OCI-LY1 (cell line): ENCODE measurements at regions not wholly inside any gene's neighbourhood (a gene's known extent, or its start where the extent isn't known, plus 50 kb on each side); places are given as distances from the start of the nearest gene placed in this dataset.

Experiments used
- H2AFZ ChIP-seq: fragments of 200-600 bp; sonication (generic), shearing (Covaris generic); 2 replicates; pipeline ENCODE4 v1.6.0; 2014; ENCODE audit warnings: antibody characterized with exemption, mild to moderate bottlenecking, low read length
- H3F3A ChIP-seq: fragments of 200-600 bp; sonication (generic), shearing (Covaris generic); 2 replicates; pipeline ENCODE4 v1.6.0; 2014; ENCODE audit warnings: mild to moderate bottlenecking, antibody characterized with exemption, low read length, moderate library complexity; ENCODE audit not compliant: insufficient read depth
- H3K27ac ChIP-seq: fragments of 200-600 bp; sonication (generic); 2 replicates; pipeline ENCODE4 v1.5.1; 2014; ENCODE audit warnings: low read length, mixed run types, mild to moderate bottlenecking, low read depth; ENCODE audit not compliant: poor library complexity, severe bottlenecking
- H3K27me3 ChIP-seq: fragments of 200-600 bp; sonication (generic); 2 replicates; pipeline ENCODE4 v1.6.0; 2014; ENCODE audit warnings: antibody characterized with exemption, mild to moderate bottlenecking, low read length, moderate library complexity; ENCODE audit not compliant: insufficient read depth
- H3K36me3 ChIP-seq: fragments of 200-600 bp; sonication (generic); 2 replicates; pipeline ENCODE4 v1.6.1; 2014; ENCODE audit warnings: mild to moderate bottlenecking, antibody characterized with exemption, low read length, moderate library complexity, mixed read lengths; ENCODE audit not compliant: insufficient read depth
- H3K4me1 ChIP-seq: fragments of 200-600 bp; sonication (generic); 2 replicates; pipeline ENCODE4 v1.5.1; 2014; ENCODE audit warnings: mild to moderate bottlenecking, low read length, moderate library complexity; ENCODE audit not compliant: insufficient read depth, severe bottlenecking
- H3K4me2 ChIP-seq: fragments of 200-600 bp; sonication (generic), shearing (Covaris generic); 2 replicates; pipeline ENCODE4 v1.6.1; 2014; ENCODE audit warnings: low read length
- H3K4me3 ChIP-seq: fragments of 200-600 bp; sonication (generic); 2 replicates; pipeline ENCODE4 v1.5.1; 2014; ENCODE audit warnings: low read length, low read depth, mild to moderate bottlenecking, mixed read lengths; ENCODE audit not compliant: poor library complexity, severe bottlenecking
- H3K79me2 ChIP-seq: fragments of 200-600 bp; shearing (Covaris generic); 2 replicates; pipeline ENCODE4 v1.6.1; 2016; ENCODE audit warnings: mixed run types, low read length, mixed read lengths; ENCODE audit not compliant: insufficient read depth
- H3K9ac ChIP-seq: fragments of 200-600 bp; sonication (generic), shearing (Covaris generic); 2 replicates; pipeline ENCODE4 v1.6.1; 2014; ENCODE audit warnings: mild to moderate bottlenecking, low read length, mixed read lengths
- H3K9me2 ChIP-seq: fragments of 200-600 bp; sonication (generic), shearing (Covaris generic); 2 replicates; pipeline ENCODE4 v1.6.1; 2014; ENCODE audit warnings: low read depth, mild to moderate bottlenecking, low read length, mixed read lengths
- H3K9me3 ChIP-seq: fragments of 200-600 bp; shearing (Covaris generic); 2 replicates; pipeline ENCODE4 v1.6.1; 2014; ENCODE audit warnings: low read length, mixed read lengths
- H4K20me1 ChIP-seq: fragments of 200-600 bp; sonication (generic), shearing (Covaris generic); 2 replicates; pipeline ENCODE4 v1.6.0; 2016; ENCODE audit warnings: mild to moderate bottlenecking, low read length; ENCODE audit not compliant: insufficient read depth
- EZH2 ChIP-seq: fragments of 200-600 bp; sonication (generic), shearing (Covaris generic); IDR thresholded peaks from 2 replicates; pipeline ENCODE4 v1.8.0; 2017; ENCODE audit warnings: borderline replicate concordance, mixed run types, mild to moderate bottlenecking, antibody characterized with exemption, low read length, moderate library complexity, mixed read lengths
- TF ChIP-seq, protein P1 (sequence below): fragments of 200-600 bp; sonication (generic), shearing (Covaris generic); IDR thresholded peaks from 2 replicates; pipeline ENCODE4 v1.5.1; 2017; ENCODE audit warnings: mild to moderate bottlenecking, antibody characterized with exemption, low read length, moderate library complexity, mixed read lengths

DNA sequence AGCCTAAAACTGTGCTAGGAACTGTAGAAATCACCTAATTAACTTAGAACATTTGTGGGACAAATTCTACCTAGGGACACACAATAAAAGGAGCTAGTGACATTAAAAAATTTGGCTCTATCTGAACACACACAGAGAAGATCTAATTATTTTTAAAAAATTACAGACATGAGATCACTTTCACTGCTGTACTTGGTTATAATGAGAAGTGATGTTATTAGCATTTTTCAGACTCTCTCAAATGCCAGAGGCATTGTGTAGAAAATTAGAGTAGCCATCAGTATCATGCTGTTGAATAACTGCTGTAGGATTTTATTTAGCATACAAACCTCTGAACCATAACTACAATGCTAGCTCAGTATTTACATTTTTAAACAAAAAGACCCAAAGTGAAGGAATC is 109.1 kb upstream of the ANK2 start:
- H3K79me2 ChIP-seq = no peaks in the 10 kb centered on the region
- H3K36me3 ChIP-seq = no peaks in the 10 kb centered on the region
- TF ChIP-seq, protein P1, sequence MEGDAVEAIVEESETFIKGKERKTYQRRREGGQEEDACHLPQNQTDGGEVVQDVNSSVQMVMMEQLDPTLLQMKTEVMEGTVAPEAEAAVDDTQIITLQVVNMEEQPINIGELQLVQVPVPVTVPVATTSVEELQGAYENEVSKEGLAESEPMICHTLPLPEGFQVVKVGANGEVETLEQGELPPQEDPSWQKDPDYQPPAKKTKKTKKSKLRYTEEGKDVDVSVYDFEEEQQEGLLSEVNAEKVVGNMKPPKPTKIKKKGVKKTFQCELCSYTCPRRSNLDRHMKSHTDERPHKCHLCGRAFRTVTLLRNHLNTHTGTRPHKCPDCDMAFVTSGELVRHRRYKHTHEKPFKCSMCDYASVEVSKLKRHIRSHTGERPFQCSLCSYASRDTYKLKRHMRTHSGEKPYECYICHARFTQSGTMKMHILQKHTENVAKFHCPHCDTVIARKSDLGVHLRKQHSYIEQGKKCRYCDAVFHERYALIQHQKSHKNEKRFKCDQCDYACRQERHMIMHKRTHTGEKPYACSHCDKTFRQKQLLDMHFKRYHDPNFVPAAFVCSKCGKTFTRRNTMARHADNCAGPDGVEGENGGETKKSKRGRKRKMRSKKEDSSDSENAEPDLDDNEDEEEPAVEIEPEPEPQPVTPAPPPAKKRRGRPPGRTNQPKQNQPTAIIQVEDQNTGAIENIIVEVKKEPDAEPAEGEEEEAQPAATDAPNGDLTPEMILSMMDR = no peak
- no peak for TF ChIP-seq EZH2
- no peak overlapping the region for H3K27ac ChIP-seq
- no peak overlapping the region for H3K9ac ChIP-seq
- H3F3A ChIP-seq = no peaks in the 10 kb centered on the region
- no peaks in the 10 kb centered on the region for H3K9me3 ChIP-seq
- H3K4me2 ChIP-seq = no peak overlapping the region
- H4K20me1 ChIP-seq = no peaks in the 10 kb centered on the region
- H3K4me1 ChIP-seq = no peaks in the 10 kb centered on the region
- H3K4me3 ChIP-seq = no peak overlapping the region
- H3K27me3 ChIP-seq = peaks cover 3% of the 10 kb centered on the region; the same call in 1 of the 2 replicates
- no peak overlapping the region for H2AFZ ChIP-seq
- H3K9me2 ChIP-seq = no peaks in the 10 kb centered on the region

DNA sequence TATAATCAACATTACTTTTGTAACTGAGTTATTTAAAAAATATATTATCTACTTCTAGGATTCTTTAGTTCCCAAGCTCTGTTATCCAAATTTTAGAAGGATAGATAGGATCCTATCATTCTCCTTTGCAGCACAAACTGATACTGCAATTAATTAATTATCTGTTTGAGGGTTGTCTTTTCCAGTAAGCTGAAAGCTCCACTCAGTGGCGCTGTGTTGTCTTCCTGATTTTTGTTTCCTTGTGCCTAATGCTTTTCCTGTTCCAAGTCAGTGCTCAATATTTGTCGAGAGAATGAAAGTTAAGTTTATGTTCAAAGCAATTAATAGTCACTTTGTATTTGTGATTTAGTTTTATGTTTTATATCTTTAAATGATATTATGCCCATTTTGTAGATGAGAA is 107.4 kb upstream of the ANK2 start:
- Histone ChIP-seq H3K36me3 (no peaks in the 10 kb centered on the region), H3K9me2 (no peaks in the 10 kb centered on the region), H4K20me1 (no peaks in the 10 kb centered on the region), H3K4me3 (no peak overlapping the region), H3K27me3 (peaks cover 3% of the 10 kb centered on the region; the same call in 1 of the 2 replicates), H3K9ac (no peak overlapping the region), H3K4me2 (no peak overlapping the region), H3K9me3 (no peaks in the 10 kb centered on the region), H2AFZ (no peak overlapping the region), H3K79me2 (no peaks in the 10 kb centered on the region), H3K27ac (no peak overlapping the region), H3F3A (no peaks in the 10 kb centered on the region), H3K4me1 (no peaks in the 10 kb centered on the region)
- TF ChIP-seq, protein P1 = no peak
- no peak for TF ChIP-seq EZH2

DNA sequence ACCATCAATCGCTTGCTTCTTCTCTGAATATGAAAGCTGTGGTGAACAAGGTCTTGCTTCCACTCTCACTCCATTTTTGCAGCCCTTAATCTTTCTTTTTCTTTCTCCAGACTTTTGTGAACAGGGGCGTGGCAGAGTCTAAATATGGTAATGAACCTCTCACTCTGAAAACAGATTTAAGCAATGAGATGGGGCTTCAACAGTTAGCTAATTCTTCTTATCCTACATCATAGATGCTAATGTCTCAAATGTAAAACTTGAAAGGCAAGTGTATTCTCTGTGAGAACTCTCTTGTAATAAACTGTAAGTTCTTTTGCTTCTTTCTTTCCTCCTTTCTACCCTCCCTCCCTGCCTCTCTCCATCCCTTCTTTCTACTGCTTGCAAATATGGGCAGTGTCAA is 106.5 kb upstream of the ANK2 start:
- Histone ChIP-seq H3K27ac (no peak overlapping the region), H3F3A (no peaks in the 10 kb centered on the region), H3K79me2 (no peaks in the 10 kb centered on the region), H3K4me3 (no peak overlapping the region), H3K9me2 (no peaks in the 10 kb centered on the region), H3K36me3 (no peaks in the 10 kb centered on the region), H3K4me1 (no peaks in the 10 kb centered on the region), H4K20me1 (no peaks in the 10 kb centered on the region), H2AFZ (no peak overlapping the region), H3K27me3 (peaks cover 3% of the 10 kb centered on the region; the same call in 1 of the 2 replicates), H3K9ac (no peak overlapping the region), H3K4me2 (no peak overlapping the region), H3K9me3 (no peaks in the 10 kb centered on the region)
- no peak for TF ChIP-seq EZH2
- TF ChIP-seq, protein P1 = no peak
